ENCODE measurements at regions not wholly inside any gene's neighbourhood (a gene's known extent, or its start where the extent isn't known, plus 50 kb on each side); places are given as distances from the start of the nearest gene placed in this dataset.

GRCh38 chr5:116883875-116884274, 309.3 kb upstream of the SEMA6A start:
- FAIRE-seq (no peak), DNase-seq (ENCODE audit: low read depth, low spot score) (no peak)
- POLR2A ChIA-PET = no interaction called here
- Histone ChIP-seq H3K79me2 (ENCODE audit: control insufficient read depth, insufficient read depth, low read length) (no peaks in the 10 kb centered on the region), H4K20me1 (replicated peaks; ENCODE audit: control insufficient read depth, extremely low read depth, insufficient read depth, low read length) (no peaks in the 10 kb centered on the region), H3K4me2 (ENCODE audit: insufficient read depth, low read length) (no peak overlapping the region), H3K27ac (ENCODE audit: insufficient read depth, low read depth, low read length) (no peak overlapping the region), H3K9ac (replicated peaks; ENCODE audit: extremely low read depth, insufficient read depth, low read length) (no peak overlapping the region), H3K4me1 (ENCODE audit: control insufficient read depth, extremely low read depth, insufficient read depth, low read length) (no peaks in the 10 kb centered on the region), H3K27me3 (ENCODE audit: control insufficient read depth in 2 of 2, insufficient read depth in 2 of 2, low read length in 2 of 2) (no peaks in the 10 kb centered on the region), H2AFZ (ENCODE audit: low read depth, low read length) (no peak overlapping the region), H3K4me3 (replicated peaks in 1 of 3; ENCODE audit: insufficient read depth in 1 of 3, low read depth in 1 of 3, low read length in 3 of 3) (no peak overlapping the region), H3K36me3 (ENCODE audit: control insufficient read depth in 2 of 2, extremely low read depth in 1 of 2, insufficient read depth in 2 of 2, low read length in 2 of 2) (no peaks in the 10 kb centered on the region), H3K9me3 (replicated peaks; ENCODE audit: control insufficient read depth, insufficient read depth, low read length) (no peaks in the 10 kb centered on the region), H3K9me1 (replicated peaks; ENCODE audit: control insufficient read depth, extremely low read depth, insufficient read depth, low read length) (no peaks in the 10 kb centered on the region)
- CTCF ChIA-PET = interaction anchor here (0.7 kb wide), 1 partner anchor 30 kb away, joined by 3 read pairs; no protein-coding TSS in a partner anchor
- TF ChIP-seq POLR2A (IDR thresholded peaks at IDR 0.05; ENCODE audit: low read depth, low read length) (no peak), EZH2 (IDR thresholded peaks at IDR 0.05; ENCODE audit: borderline replicate concordance, low read depth, low read length, severe bottlenecking) (no peak), FOS (IDR thresholded peaks at IDR 0.05; ENCODE audit: borderline replicate concordance, insufficient read depth, low read length) (no peak)
- TF ChIP-seq, protein P1, sequence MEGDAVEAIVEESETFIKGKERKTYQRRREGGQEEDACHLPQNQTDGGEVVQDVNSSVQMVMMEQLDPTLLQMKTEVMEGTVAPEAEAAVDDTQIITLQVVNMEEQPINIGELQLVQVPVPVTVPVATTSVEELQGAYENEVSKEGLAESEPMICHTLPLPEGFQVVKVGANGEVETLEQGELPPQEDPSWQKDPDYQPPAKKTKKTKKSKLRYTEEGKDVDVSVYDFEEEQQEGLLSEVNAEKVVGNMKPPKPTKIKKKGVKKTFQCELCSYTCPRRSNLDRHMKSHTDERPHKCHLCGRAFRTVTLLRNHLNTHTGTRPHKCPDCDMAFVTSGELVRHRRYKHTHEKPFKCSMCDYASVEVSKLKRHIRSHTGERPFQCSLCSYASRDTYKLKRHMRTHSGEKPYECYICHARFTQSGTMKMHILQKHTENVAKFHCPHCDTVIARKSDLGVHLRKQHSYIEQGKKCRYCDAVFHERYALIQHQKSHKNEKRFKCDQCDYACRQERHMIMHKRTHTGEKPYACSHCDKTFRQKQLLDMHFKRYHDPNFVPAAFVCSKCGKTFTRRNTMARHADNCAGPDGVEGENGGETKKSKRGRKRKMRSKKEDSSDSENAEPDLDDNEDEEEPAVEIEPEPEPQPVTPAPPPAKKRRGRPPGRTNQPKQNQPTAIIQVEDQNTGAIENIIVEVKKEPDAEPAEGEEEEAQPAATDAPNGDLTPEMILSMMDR (IDR thresholded peaks at IDR 0.05; ENCODE audit: extremely low read depth in 1 of 2, insufficient read depth in 1 of 2, low read depth in 1 of 2, low read length in 2 of 2) = no peak
- dilution Hi-C loops (cut with MboI; ENCODE audit: extremely low pct_ligation_motif_present, low sequenced_read_pairs) (no loop called here), intact Hi-C loops (cut with micrococcal nuclease) (no loop called here)
- BruUV-seq (replicated peaks) = no TSS peak

GRCh38 chr5:116881921-116882531, 307.4 kb upstream of the SEMA6A start:
- dilution Hi-C loops (cut with MboI; ENCODE audit: extremely low pct_ligation_motif_present, low sequenced_read_pairs) (no loop called here), intact Hi-C loops (cut with micrococcal nuclease) (no loop called here)
- H3K36me3 ChIP-seq (ENCODE audit: control insufficient read depth in 2 of 2, extremely low read depth in 1 of 2, insufficient read depth in 2 of 2, low read length in 2 of 2) = no peaks in the 10 kb centered on the region
- no peak for FAIRE-seq
- no peak overlapping the region for H3K9ac ChIP-seq (replicated peaks; ENCODE audit: extremely low read depth, insufficient read depth, low read length)
- no TSS peak for BruUV-seq (replicated peaks)
- TF ChIP-seq, protein P1 (IDR thresholded peaks at IDR 0.05; ENCODE audit: extremely low read depth in 1 of 2, insufficient read depth in 1 of 2, low read depth in 1 of 2, low read length in 2 of 2) = no peak
- TF ChIP-seq, protein P2, sequence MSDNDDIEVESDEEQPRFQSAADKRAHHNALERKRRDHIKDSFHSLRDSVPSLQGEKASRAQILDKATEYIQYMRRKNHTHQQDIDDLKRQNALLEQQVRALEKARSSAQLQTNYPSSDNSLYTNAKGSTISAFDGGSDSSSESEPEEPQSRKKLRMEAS (IDR thresholded peaks at IDR 0.05; ENCODE audit: insufficient read depth, insufficient read length) = no peak
- TF ChIP-seq FOS (IDR thresholded peaks at IDR 0.05; ENCODE audit: borderline replicate concordance, insufficient read depth, low read length) = no peak
- CTCF ChIA-PET = no interaction called here
- no peak overlapping the region for H3K27ac ChIP-seq (ENCODE audit: insufficient read depth, low read depth, low read length)
- no peaks in the 10 kb centered on the region for H3K79me2 ChIP-seq (ENCODE audit: control insufficient read depth, insufficient read depth, low read length)
- no peaks in the 10 kb centered on the region for H4K20me1 ChIP-seq (replicated peaks; ENCODE audit: control insufficient read depth, extremely low read depth, insufficient read depth, low read length)
- POLR2A ChIA-PET = no interaction called here
- DNase-seq (ENCODE audit: low read depth, low spot score) = no peak
- H3K4me1 ChIP-seq (ENCODE audit: control insufficient read depth, extremely low read depth, insufficient read depth, low read length) = no peaks in the 10 kb centered on the region
- no peak overlapping the region for H3K4me3 ChIP-seq (replicated peaks in 1 of 3; ENCODE audit: insufficient read depth in 1 of 3, low read depth in 1 of 3, low read length in 3 of 3)
- H3K9me1 ChIP-seq (replicated peaks; ENCODE audit: control insufficient read depth, extremely low read depth, insufficient read depth, low read length) = no peaks in the 10 kb centered on the region
- H2AFZ ChIP-seq (ENCODE audit: low read depth, low read length) = no peak overlapping the region
- H3K4me2 ChIP-seq (ENCODE audit: insufficient read depth, low read length) = no peak overlapping the region
- no peaks in the 10 kb centered on the region for H3K27me3 ChIP-seq (ENCODE audit: control insufficient read depth in 2 of 2, insufficient read depth in 2 of 2, low read length in 2 of 2)
- H3K9me3 ChIP-seq (replicated peaks; ENCODE audit: control insufficient read depth, insufficient read depth, low read length) = peaks cover 2% of the 10 kb centered on the region
